HG03066 (cell line): ENCODE measurements at regions not wholly inside any gene's neighbourhood (a gene's known extent, or its start where the extent isn't known, plus 50 kb on each side); places are given as distances from the start of the nearest gene placed in this dataset.

Experiments used
- ATAC-seq: cut with Tn5 transposase; IDR thresholded peaks from one replicate; pipeline ENCODE4 v1.9.1; 2021; ENCODE audit warnings: low read depth; ENCODE audit not compliant: unreplicated experiment

GRCh38 chr6:7041511-7042026 lies 66.2 kb upstream of the RREB1 start:
- ATAC-seq = no peak

- no peak for ATAC-seq
Observed at GRCh38 chr6:7042056-7042653, 65.6 kb upstream of the RREB1 start.

DNA sequence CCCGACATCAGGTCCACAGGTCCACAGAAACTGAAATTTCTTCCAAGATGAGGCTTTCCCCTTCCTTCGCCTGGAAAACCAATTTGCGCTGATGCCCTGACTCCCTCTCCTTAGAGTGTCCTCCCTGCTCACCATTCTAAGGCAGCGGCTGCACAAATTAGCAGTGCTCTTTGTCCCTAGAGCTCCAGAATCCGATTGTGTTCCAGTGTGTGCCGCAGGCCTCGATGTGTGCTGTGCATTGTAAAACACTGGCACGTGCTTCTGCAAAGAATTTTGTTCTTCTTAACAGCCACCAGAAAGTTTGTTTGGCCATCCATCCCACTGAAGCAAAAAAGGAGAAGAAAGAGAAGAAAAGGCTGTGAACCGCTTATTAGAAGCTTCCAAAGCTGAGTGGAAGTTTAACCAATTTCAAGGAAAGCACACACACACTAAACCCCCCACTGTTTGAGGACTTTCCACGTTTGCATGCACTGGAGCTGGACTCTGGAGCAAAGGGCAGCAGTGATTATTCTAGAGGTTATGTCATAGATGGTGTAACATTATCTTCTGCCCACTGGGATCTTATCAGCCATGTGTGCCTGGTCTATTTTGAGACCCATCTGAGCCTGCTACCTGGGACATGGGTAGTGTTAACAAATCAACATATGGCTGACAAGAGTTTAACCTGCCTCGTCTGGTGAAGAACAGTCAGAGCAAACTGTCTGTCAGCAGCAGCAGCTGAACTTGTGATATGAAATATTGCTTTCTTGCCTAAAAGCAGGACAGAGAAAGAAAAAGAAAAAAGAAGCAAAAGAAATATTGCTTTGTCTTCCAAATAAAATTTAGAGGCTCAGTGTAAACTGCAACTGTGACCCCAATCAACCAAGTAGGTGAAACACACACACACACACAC lies 64.9 kb upstream of the RREB1 start:
- no peak for ATAC-seq

- no peak for ATAC-seq
Observed at GRCh38 chr6:7045331-7045730, 62.4 kb upstream of the RREB1 start.

GRCh38 chr6:7045746-7046145 lies 62.0 kb upstream of the RREB1 start:
- no peak for ATAC-seq

DNA sequence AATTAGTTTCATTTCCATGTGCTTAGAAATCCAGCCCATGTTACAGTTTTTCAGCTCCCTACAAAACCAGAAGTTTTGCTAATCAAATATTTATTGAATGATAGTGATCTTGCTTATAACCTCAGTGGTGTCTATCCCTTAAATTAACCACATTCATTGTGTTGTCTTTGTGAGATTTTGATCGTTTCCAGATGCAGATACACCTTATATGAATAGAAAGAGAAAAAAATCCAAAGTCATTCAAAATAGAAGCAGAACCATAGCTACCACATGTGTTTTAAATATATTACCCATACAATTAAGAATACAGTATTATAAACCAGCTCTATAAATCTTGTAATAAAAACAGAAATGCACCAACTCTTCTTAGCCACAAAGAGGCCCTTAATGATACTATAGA lies 60.6 kb upstream of the RREB1 start:
- no peak for ATAC-seq

DNA sequence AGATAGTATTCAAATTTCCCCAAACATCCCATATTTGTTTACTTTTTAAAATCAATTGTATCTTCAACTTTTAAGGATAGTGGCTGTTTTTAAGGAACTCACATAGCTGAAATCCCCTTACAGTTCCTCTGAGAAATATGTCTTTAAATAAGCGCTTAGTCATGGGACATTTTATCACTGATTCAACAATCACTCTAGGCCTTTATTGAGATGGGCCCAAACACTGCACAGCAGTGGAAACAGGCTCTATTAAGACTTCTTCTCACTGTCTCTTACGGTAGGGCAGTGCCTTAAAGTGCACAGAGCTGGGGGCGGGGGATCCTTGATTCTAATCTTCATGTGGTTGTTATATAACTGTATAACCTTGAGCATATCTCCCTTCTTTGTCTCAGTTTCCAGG lies 59.8 kb upstream of the RREB1 start:
- ATAC-seq = no peak

- no peak for ATAC-seq
Observed at GRCh38 chr6:7048894-7049293, 58.9 kb upstream of the RREB1 start.

- ATAC-seq = no peak
Observed at GRCh38 chr6:7050004-7050403, 57.8 kb upstream of the RREB1 start.

- peak; percentile 50 for ATAC-seq
Observed at GRCh38 chr6:7050872-7051779, 56.6 kb upstream of the RREB1 start.

DNA sequence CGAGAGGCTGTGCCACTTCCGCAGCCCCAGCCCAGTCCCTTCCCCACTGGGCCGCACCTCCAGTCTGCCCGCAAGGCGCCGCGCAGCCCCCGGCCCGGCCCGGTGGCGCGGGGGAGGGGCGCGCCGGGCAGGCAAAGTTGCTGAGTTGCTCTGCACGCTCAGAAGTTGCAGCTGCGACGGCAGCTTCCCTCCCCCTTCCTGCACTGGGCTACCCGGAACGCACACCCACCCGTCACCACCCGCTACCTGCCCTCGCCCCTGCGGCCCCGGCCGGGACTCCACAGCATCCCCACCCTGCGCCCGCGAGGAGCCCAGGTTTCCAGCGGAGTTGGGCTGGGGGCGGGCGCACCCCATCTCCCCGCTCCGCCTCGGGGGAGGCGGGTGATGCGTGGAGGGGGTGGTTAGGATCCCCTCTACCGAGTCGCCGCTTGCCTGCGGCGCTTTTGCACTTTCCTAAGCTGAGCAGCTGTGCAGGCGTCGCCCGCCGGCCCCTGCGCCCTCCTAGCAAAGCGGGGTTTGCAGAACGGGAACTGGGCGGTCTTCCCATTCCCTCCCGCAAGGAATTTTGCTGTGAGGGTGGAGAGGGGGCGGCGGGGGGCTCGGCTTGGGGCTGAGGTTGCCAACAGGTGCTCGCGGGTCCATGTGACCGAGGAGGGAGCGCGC lies 55.9 kb upstream of the RREB1 start:
- ATAC-seq = peak; percentile 57

- no peak for ATAC-seq
Observed at GRCh38 chr6:7052443-7053011, 55.2 kb upstream of the RREB1 start.

DNA sequence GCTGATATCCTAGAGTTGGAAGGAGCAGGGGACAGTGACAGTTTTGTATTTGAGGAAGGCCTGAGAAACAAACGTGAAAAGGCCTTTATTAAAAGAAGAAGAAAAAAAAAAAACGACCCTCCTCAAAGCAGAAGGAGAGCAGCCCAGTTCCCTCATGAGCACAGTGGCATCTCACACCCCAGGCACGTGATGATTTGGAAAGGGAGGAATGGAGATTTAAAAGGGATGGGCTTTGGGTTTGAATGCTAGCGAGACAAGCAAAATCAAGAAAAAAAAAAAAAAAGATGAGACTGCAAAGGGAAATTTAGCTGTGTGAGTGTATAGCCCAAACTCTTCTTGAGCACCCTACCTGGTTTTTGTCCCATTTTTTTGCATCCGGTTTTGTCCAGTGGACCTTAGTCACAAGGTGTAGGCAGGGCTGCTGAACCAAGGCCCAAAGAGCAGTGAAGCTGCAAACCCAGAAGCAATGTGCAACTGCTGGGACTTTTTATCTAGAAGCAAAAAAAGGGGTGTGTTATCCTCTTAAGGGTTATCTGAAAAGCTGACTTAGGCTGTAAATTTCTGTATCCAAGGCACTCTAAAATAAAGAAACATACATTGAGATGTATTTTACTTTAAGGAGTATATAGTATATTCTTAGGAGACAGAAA lies 54.5 kb upstream of the RREB1 start:
- no peak for ATAC-seq
